ENCODE measurements at regions not wholly inside any gene's neighbourhood (a gene's known extent, or its start where the extent isn't known, plus 50 kb on each side); places are given as distances from the start of the nearest gene placed in this dataset.

- TF ChIP-seq EZH2 (IDR thresholded peaks at IDR 0.05; ENCODE audit: borderline replicate concordance, low read length), result no peak
- TF ChIP-seq CTCF (IDR thresholded peaks at IDR 0.05; ENCODE audit: low read length), result no peak
Measured at GRCh38 chr2:236499691-236500578, 69.7 kb upstream of the ACKR3 start.

Data from OCI-LY1 (cell line).